ENCODE measurements at regions not wholly inside any gene's neighbourhood (a gene's known extent, or its start where the extent isn't known, plus 50 kb on each side); places are given as distances from the start of the nearest gene placed in this dataset.

- Mint-ChIP-seq H3K4me1 (no peaks in the 10 kb centered on the region), H3K27me3 (no peaks in the 10 kb centered on the region), H3K9me3 (peaks cover 4 to 20% (median 7%) of the 10 kb centered on the region in 9 donors), H3K4me3 (no peak overlapping the region), H3K27ac (no peak overlapping the region), H3K36me3 (no peaks in the 10 kb centered on the region)
- no peak for ATAC-seq
- no peak for DNase-seq
- POLR2A ChIA-PET = no interaction called here
Measured at GRCh38 chr4:65973186-65973585, 302.9 kb upstream of the EPHA5 start.

- ATAC-seq (no peak), DNase-seq (no peak)
- no peak overlapping the region for H3K4me3 Mint-ChIP-seq
- no peak overlapping the region for H3K27ac Mint-ChIP-seq
- peaks cover 4 to 13% (median 7%) of the 10 kb centered on the region in 9 donors for H3K9me3 Mint-ChIP-seq
- H3K27me3 Mint-ChIP-seq = no peaks in the 10 kb centered on the region
- POLR2A ChIA-PET = no interaction called here
- no peaks in the 10 kb centered on the region for H3K36me3 Mint-ChIP-seq
- no peaks in the 10 kb centered on the region for H3K4me1 Mint-ChIP-seq
Measured at GRCh38 chr4:65971686-65972085, 301.4 kb upstream of the EPHA5 start.

DNA sequence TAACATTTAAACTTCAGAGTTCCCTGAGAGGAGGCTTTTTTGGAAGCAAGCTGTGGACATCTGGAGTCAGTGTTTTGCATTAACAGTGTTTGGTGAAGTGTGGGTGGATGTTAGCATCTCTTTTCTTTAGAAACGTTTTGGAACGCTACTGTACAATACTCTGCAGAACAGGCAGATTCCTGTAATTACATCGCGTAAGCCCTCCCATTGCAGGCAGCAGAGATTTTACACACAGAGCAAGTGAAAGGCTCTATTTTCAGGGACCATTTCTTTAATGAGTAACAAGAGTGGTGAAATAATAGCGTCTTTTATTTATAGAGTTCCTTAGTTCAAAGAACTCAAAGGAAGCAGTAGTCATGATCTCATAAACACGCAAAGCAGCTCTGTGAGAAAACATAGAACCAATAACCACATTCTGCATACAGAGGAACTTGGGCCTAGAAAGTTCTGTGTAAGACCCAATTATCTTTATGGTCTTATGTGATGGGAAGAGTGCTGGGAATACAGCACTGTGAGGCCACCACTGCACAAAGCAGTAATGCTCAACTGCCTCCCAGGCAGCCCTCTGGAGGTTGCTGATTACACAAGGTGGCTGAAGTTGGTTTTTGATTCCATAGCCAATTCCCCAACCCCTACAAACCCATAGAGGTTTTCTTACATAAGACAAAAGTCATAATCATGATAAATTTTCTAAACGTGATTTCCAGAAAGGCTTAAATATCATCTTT is 298.7 kb upstream of the EPHA5 start:
- Mint-ChIP-seq H3K4me1 (no peaks in the 10 kb centered on the region), H3K36me3 (no peaks in the 10 kb centered on the region), H3K4me3 (no peak overlapping the region), H3K27ac (no peak overlapping the region), H3K27me3 (no peaks in the 10 kb centered on the region), H3K9me3 (peaks cover 0 to 9% (median 2%) of the 10 kb centered on the region in 9 donors)
- DNase-seq (no peak), ATAC-seq (no peak)
- POLR2A ChIA-PET = no interaction called here

GRCh38 chr4:65960751-65961150 is 290.5 kb upstream of the EPHA5 start:
- no peaks in the 10 kb centered on the region for H3K27me3 Mint-ChIP-seq
- H3K4me1 Mint-ChIP-seq = no peaks in the 10 kb centered on the region
- ATAC-seq (no peak), DNase-seq (no peak)
- no peak overlapping the region for H3K27ac Mint-ChIP-seq
- no peak overlapping the region for H3K4me3 Mint-ChIP-seq
- no peaks in the 10 kb centered on the region for H3K36me3 Mint-ChIP-seq
- peaks cover 0 to 22% (median 2%) of the 10 kb centered on the region in 9 donors for H3K9me3 Mint-ChIP-seq
- POLR2A ChIA-PET = no interaction called here

GRCh38 chr4:65954416-65954815 is 284.1 kb upstream of the EPHA5 start:
- POLR2A ChIA-PET = no interaction called here
- Mint-ChIP-seq H3K27me3 (no peaks in the 10 kb centered on the region), H3K9me3 (peaks cover 0 to 12% (median 5%) of the 10 kb centered on the region in 9 donors), H3K4me3 (no peak overlapping the region), H3K36me3 (no peaks in the 10 kb centered on the region), H3K4me1 (no peaks in the 10 kb centered on the region), H3K27ac (no peak overlapping the region)
- DNase-seq (no peak), ATAC-seq (no peak)

DNA sequence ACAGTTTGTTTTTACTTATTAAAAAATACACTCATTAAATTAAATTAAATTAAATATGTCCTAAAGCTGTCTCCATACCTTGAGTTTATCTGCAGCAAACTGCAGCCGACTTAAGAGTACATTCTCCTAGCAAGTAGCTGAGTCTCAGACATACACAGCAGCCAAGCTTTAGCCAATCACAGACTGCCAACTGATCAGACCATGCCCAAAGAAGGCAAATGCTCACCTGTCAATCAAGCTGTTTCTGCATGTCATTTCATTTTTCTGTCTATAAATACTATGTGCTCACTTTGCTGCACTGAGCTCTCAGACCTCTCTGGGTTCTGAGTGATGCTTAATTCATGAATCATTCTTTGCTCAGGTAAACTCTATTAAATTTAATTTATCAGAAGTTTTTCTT is 280.9 kb upstream of the EPHA5 start:
- no peaks in the 10 kb centered on the region for H3K36me3 Mint-ChIP-seq
- DNase-seq (no peak), ATAC-seq (no peak)
- peaks cover 0 to 10% (median 3%) of the 10 kb centered on the region in 9 donors for H3K9me3 Mint-ChIP-seq
- H3K4me1 Mint-ChIP-seq = no peaks in the 10 kb centered on the region
- H3K4me3 Mint-ChIP-seq = no peak overlapping the region
- H3K27me3 Mint-ChIP-seq = no peaks in the 10 kb centered on the region
- H3K27ac Mint-ChIP-seq = no peak overlapping the region
- POLR2A ChIA-PET = no interaction called here

DNA sequence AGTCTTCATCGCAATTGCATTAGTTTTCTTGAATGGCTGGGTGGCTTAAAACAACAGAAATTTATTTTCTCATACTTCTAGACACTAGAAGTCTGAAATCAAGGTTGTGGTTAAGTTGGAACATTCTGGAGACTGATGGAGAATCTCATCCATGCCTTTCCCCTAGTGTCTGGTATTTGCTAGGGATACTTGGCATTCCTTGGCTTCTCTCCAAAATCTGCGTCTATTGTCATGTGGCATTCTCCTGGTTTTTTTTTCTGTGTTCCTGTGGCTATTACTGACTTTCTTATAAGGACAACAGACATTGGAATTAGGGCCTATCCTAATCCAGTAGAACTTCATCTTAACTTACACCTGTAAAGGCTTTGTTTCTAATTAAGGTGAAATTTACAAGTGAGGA is 272.8 kb upstream of the EPHA5 start:
- no peak overlapping the region for H3K4me3 Mint-ChIP-seq
- H3K36me3 Mint-ChIP-seq = no peaks in the 10 kb centered on the region
- no peaks in the 10 kb centered on the region for H3K27me3 Mint-ChIP-seq
- H3K9me3 Mint-ChIP-seq = peaks cover 0 to 16% (median 1%) of the 10 kb centered on the region in 9 donors
- POLR2A ChIA-PET = no interaction called here
- no peak overlapping the region for H3K27ac Mint-ChIP-seq
- DNase-seq (no peak), ATAC-seq (no peak)
- no peaks in the 10 kb centered on the region for H3K4me1 Mint-ChIP-seq

- POLR2A ChIA-PET = no interaction called here
- no peaks in the 10 kb centered on the region for H3K27me3 Mint-ChIP-seq
- DNase-seq = no peak
- no peaks in the 10 kb centered on the region for H3K36me3 Mint-ChIP-seq
- no peak for ATAC-seq
- H3K9me3 Mint-ChIP-seq = peaks cover 0 to 19% (median 5%) of the 10 kb centered on the region in 9 donors
- H3K4me3 Mint-ChIP-seq = no peak overlapping the region
- H3K4me1 Mint-ChIP-seq = no peaks in the 10 kb centered on the region
- no peak overlapping the region for H3K27ac Mint-ChIP-seq
Measured at GRCh38 chr4:65924843-65925242, 254.6 kb upstream of the EPHA5 start.

DNA sequence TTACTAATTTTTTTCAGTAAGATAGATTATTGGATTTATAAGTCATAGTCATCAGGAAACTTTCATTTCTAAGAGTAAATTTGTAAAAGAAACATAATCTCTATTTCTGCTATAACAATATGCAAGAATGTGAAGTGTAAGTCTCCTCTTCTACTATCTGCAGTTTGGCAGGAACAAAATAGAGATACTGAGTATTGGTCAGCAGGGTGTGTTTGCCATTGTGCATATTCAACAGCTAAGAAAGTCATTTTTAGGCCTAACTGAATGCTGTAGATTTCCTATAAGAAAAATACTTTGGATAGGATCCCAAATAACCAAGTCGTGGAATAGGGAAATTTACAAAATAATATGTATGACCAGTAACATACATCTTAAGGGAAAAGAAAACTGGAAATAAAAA is 253.3 kb upstream of the EPHA5 start:
- POLR2A ChIA-PET = no interaction called here
- Mint-ChIP-seq H3K9me3 (peaks cover 0 to 16% (median 4%) of the 10 kb centered on the region in 9 donors), H3K27me3 (no peaks in the 10 kb centered on the region), H3K27ac (no peak overlapping the region), H3K4me1 (no peaks in the 10 kb centered on the region), H3K4me3 (no peak overlapping the region), H3K36me3 (peaks cover 0 to 1% (median 0%) of the 10 kb centered on the region in 3 donors)
- DNase-seq = no peak
- no peak for ATAC-seq

GRCh38 chr4:65921180-65921579 is 250.9 kb upstream of the EPHA5 start:
- no peak overlapping the region for H3K27ac Mint-ChIP-seq
- no peaks in the 10 kb centered on the region for H3K4me1 Mint-ChIP-seq
- H3K36me3 Mint-ChIP-seq = peaks cover 0 to 1% (median 0%) of the 10 kb centered on the region in 3 donors
- ATAC-seq = no peak
- no peak for DNase-seq
- no peaks in the 10 kb centered on the region for H3K27me3 Mint-ChIP-seq
- H3K9me3 Mint-ChIP-seq = peaks cover 0 to 18% (median 8%) of the 10 kb centered on the region in 9 donors
- H3K4me3 Mint-ChIP-seq = no peak overlapping the region
- POLR2A ChIA-PET = no interaction called here

DNA sequence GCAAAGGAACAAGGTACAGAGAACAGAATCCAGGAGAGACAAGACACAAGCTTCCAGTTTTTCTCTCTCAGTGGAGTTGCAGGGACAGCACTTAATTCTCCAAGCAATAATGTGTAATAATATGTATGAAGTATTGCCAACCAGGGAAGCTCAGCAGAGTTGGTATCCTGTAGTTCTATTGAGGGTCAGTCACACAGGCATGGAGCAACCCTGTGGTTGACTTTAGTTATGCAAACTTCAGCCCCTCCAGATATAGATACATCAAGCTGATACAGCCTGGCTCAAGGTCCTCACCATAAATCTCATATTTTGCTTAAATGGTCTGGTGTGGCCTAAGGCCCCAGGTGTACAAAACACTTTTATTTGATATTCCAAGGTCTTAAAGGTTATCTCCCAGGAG is 248.6 kb upstream of the EPHA5 start:
- H3K9me3 Mint-ChIP-seq = peaks cover 0 to 16% (median 6%) of the 10 kb centered on the region in 9 donors
- DNase-seq = no peak
- no peak overlapping the region for H3K4me3 Mint-ChIP-seq
- no peak for ATAC-seq
- peaks cover 0 to 1% (median 0%) of the 10 kb centered on the region in 3 donors for H3K36me3 Mint-ChIP-seq
- POLR2A ChIA-PET = no interaction called here
- no peaks in the 10 kb centered on the region for H3K27me3 Mint-ChIP-seq
- H3K27ac Mint-ChIP-seq = no peak overlapping the region
- H3K4me1 Mint-ChIP-seq = no peaks in the 10 kb centered on the region

DNA sequence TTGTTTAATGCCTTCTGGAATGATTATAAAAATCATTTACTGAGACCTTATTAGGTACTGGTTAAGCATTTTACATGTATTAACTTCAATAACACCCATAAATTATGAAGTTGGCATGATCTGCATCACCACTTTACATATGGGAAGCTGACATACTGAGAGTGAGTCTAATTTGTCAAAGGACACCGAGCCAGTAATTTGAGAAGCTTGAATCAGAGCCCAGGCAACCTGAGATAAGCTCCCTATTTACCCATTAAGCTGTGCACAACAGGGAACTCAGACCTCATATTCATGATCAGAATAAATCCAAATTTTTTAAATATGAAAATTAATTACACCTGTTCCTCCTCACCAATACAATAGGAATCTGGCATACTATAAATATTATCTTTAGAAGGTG is 247.9 kb upstream of the EPHA5 start:
- Mint-ChIP-seq H3K36me3 (peaks cover 0 to 1% (median 0%) of the 10 kb centered on the region in 3 donors), H3K27ac (no peak overlapping the region)
- ATAC-seq = no peak

DNA sequence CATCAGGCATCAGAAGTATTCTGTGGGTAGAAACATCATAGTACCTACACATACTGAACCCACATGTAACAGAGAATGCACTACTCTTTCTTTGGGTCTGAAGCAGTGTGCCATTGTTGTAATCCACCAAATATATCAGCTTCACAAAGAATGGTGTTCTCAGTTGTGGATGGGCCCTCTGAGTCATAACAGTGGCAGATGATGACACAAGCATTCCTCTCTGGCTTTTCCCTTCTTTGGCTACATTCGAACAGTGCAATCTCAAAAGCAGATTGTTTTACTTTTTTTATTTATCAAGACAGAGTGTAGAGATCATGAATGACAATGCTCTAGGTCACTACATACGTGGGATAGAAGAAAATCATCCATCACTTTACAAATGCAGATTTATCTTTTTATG is 247.2 kb upstream of the EPHA5 start:
- POLR2A ChIA-PET = no interaction called here
- peaks cover 0 to 1% (median 0%) of the 10 kb centered on the region in 3 donors for H3K36me3 Mint-ChIP-seq
- no peak for ATAC-seq
- peaks cover 0 to 16% (median 6%) of the 10 kb centered on the region in 9 donors for H3K9me3 Mint-ChIP-seq
- H3K27ac Mint-ChIP-seq = no peak overlapping the region
- no peak for DNase-seq
- no peak overlapping the region for H3K4me3 Mint-ChIP-seq
- no peaks in the 10 kb centered on the region for H3K27me3 Mint-ChIP-seq
- H3K4me1 Mint-ChIP-seq = no peaks in the 10 kb centered on the region

More for the DNA sequence above, 247.9 kb upstream of the EPHA5 start:
- no peak for DNase-seq
- Mint-ChIP-seq H3K4me3 (no peak overlapping the region), H3K27me3 (no peaks in the 10 kb centered on the region), H3K4me1 (no peaks in the 10 kb centered on the region), H3K9me3 (peaks cover 0 to 16% (median 6%) of the 10 kb centered on the region in 9 donors)
- POLR2A ChIA-PET = no interaction called here

- POLR2A ChIA-PET = no interaction called here
- no peaks in the 10 kb centered on the region for H3K36me3 Mint-ChIP-seq
- H3K27ac Mint-ChIP-seq = no peak overlapping the region
Measured at GRCh38 chr4:65911720-65912119, 241.4 kb upstream of the EPHA5 start.

More at GRCh38 chr4:65911720-65912119, 241.4 kb upstream of the EPHA5 start:
- Mint-ChIP-seq H3K27me3 (no peaks in the 10 kb centered on the region), H3K4me3 (no peak overlapping the region), H3K9me3 (peaks cover 0 to 11% (median 3%) of the 10 kb centered on the region in 9 donors), H3K4me1 (no peaks in the 10 kb centered on the region)
- DNase-seq (no peak), ATAC-seq (no peak)

Measured in naive thymus-derived CD8-positive, alpha-beta T cell (primary cell).